PC-9 (cell line): ENCODE measurements at regions not wholly inside any gene's neighbourhood (a gene's known extent, or its start where the extent isn't known, plus 50 kb on each side); places are given as distances from the start of the nearest gene placed in this dataset.

Source experiments
- EZH2 ChIP-seq: fragments of 200-600 bp; sonication (generic); IDR thresholded peaks from 2 replicates; pipeline ENCODE4 v1.8.0; 2017; ENCODE audit warnings: antibody characterized with exemption, low read depth
- TF ChIP-seq, protein P1 (sequence below): fragments of 200-600 bp; sonication (generic); conservative IDR thresholded peaks from 2 replicates; pipeline ENCODE4 v1.6.1; 2017; ENCODE audit warnings: mixed run types, antibody characterized with exemption, mild to moderate bottlenecking, moderate library complexity

DNA sequence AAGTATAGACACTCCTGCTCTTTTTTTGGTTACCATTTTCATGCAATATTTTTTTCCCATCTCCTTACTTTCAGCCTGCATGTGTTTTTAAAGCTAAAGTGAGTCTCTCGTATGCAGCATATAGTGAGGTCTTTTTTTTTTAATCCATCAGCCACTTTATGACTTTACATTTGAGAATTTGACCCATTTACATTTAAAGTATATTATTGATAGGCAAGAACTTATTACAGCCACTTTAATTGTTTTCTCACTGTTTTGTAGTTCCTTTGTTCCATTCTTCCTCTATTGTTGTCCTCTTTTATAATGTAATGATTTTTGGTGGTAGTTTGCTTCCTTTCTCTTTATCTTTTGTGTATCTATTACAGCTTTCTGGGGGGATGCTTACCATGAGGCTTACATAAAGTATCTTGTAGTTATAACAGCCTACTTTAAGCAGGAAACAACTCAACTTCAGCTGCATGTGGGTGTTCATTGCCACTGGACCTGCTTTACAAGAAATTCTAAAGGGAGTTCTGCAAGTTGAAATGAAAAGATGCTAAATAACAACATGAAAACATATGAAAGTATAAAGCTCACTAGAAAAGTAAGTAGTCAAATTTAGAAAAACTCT is 71.8 kb downstream of the TNFAIP3 start:
- TF ChIP-seq, protein P1, sequence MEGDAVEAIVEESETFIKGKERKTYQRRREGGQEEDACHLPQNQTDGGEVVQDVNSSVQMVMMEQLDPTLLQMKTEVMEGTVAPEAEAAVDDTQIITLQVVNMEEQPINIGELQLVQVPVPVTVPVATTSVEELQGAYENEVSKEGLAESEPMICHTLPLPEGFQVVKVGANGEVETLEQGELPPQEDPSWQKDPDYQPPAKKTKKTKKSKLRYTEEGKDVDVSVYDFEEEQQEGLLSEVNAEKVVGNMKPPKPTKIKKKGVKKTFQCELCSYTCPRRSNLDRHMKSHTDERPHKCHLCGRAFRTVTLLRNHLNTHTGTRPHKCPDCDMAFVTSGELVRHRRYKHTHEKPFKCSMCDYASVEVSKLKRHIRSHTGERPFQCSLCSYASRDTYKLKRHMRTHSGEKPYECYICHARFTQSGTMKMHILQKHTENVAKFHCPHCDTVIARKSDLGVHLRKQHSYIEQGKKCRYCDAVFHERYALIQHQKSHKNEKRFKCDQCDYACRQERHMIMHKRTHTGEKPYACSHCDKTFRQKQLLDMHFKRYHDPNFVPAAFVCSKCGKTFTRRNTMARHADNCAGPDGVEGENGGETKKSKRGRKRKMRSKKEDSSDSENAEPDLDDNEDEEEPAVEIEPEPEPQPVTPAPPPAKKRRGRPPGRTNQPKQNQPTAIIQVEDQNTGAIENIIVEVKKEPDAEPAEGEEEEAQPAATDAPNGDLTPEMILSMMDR, result no peak
- no peak for TF ChIP-seq EZH2
